ENCODE measurements at regions not wholly inside any gene's neighbourhood (a gene's known extent, or its start where the extent isn't known, plus 50 kb on each side); places are given as distances from the start of the nearest gene placed in this dataset.

DNA sequence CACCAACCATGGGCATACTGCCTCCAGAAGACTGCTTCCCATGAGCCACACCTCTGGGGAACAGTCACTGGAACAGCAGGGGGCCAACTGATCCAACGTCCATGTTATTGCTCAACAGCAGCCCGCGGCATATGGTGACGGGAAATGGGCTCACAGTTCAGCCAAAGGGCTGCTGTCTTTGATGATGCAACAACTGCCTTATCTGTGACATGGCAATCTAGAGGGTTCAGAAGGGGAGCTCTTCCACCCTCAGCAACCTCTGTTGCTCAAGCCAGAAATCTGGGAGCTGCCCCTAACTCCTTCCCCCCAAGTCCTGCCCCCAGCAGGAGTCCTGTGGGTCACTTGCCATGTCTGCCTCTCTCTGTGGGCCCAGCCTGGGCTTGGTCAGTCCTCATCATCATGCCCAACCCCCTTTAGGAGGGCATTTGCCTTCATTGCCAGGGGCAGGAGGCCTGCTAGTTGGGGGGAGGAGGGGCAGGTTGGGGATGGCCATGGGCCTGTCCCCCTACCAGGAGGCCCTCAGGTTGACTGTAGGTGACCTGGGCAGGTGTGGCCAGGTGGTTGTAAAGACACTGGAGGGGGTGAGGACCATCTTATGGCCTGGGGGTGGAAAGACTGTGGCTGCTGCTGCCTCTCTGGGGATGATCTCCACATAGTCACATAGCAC lies 212.9 kb downstream of the CYP26B1 start:
- H3K27me3 Mint-ChIP-seq, result no peaks in the 10 kb centered on the region
- H3K27ac Mint-ChIP-seq, result no peak overlapping the region
- no peak overlapping the region for H3K4me3 Mint-ChIP-seq
- DNase-seq, result no peak
- no peaks in the 10 kb centered on the region for H3K36me3 Mint-ChIP-seq (ENCODE audit: low read depth)
- H3K9me3 Mint-ChIP-seq, result no peaks in the 10 kb centered on the region
- no peaks in the 10 kb centered on the region for H3K4me1 Mint-ChIP-seq (ENCODE audit: low read depth)

DNA sequence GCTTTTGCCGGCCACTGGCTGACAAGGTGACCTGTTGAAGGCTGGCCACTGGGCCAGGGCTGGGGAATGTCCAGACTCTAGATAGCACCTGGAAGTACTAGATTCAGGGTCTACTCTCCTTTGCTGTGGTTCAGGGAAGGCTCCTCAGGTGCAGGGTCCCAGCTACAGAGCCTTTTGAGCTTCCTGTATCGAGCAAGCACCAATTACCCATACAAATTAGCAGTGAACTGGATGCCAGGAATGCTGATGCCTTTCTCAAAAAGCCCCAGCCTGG lies 213.4 kb downstream of the CYP26B1 start:
- Mint-ChIP-seq H3K27me3 (no peaks in the 10 kb centered on the region), H3K4me3 (no peak overlapping the region), H3K9me3 (no peaks in the 10 kb centered on the region), H3K27ac (no peak overlapping the region), H3K36me3 (ENCODE audit: low read depth) (no peaks in the 10 kb centered on the region), H3K4me1 (ENCODE audit: low read depth) (no peaks in the 10 kb centered on the region)
- DNase-seq, result no peak

DNA sequence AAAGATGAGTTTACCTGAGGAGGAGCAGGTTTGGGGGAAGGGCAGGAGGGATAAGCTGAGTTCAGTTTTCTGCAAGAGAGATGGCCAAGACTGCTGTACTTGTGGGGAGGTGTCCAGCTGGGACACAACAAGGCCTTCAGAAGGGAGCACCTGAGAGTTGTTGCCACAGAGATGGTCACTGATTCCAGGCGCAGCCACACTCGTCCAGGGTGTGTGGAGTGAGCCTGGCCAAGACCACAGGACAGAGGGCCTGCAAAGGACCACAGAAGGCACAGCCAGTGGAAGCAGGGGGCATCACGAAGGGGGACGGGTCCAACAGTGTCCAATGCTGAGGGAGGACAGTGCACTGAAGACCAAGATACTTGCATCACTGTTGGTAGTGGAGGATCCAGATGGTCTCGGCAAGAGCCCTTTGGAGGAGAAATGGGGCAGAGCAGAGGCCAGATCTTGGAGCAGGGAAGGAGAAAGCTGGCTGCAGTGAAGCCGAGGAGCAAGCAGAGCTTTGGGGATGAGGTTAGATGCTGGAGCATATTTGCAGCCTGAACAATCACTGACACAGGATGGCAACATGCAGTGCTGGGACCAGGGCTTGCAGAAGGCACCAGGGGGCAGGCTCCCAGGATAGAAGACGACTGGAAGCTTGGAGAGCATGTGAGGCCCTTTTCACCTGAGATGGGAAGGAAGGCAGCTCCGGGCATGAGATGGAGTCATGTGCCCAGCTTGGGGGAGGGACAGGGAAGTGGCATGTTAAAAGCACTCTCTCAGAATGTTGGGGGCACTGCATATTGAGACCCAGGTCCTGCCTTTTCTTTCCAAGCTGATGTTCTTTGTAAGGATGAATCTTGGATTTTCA lies 214.0 kb downstream of the CYP26B1 start:
- Mint-ChIP-seq H3K27ac (no peak overlapping the region), H3K36me3 (ENCODE audit: low read depth) (no peaks in the 10 kb centered on the region), H3K4me3 (no peak overlapping the region), H3K4me1 (ENCODE audit: low read depth) (no peaks in the 10 kb centered on the region), H3K9me3 (no peaks in the 10 kb centered on the region), H3K27me3 (no peaks in the 10 kb centered on the region)
- no peak for DNase-seq

DNA sequence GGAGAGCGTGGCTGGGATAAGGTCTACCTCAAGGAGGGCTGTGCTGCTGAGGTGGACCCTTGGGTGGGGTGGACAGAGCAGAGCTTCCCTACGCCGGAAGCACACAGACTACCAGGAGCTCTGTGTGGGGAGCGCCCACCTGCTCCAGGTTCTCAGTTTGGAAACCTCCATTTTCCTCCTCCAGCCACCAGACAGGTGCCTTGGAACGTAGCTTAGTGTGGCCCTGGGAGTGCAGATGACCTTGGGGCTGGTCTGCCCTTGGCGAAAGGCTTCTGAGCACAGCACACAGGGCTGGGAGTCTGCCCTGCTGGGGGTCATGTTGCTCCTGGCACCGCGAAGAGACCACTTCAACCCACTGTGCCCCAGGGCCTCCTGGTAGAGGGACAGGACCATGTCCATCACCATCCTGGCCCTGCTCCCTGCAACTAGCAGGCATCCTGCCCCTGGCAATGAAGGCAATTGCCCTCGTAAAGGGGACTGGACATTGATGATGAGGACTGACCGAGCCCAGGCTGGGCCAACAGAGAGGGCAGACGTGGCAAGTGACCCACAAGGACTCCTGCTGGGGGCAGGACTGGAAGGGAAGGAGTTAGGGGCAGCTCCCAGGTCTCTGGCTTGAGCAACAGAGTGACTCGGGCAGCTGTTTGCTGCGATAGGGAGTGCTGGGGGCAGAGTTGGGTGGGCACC lies 214.7 kb downstream of the CYP26B1 start:
- H3K27ac Mint-ChIP-seq, result no peak overlapping the region
- no peaks in the 10 kb centered on the region for H3K36me3 Mint-ChIP-seq (ENCODE audit: low read depth)
- no peak overlapping the region for H3K4me3 Mint-ChIP-seq
- no peak for DNase-seq
- H3K9me3 Mint-ChIP-seq, result no peaks in the 10 kb centered on the region
- no peaks in the 10 kb centered on the region for H3K4me1 Mint-ChIP-seq (ENCODE audit: low read depth)
- H3K27me3 Mint-ChIP-seq, result no peaks in the 10 kb centered on the region

DNA sequence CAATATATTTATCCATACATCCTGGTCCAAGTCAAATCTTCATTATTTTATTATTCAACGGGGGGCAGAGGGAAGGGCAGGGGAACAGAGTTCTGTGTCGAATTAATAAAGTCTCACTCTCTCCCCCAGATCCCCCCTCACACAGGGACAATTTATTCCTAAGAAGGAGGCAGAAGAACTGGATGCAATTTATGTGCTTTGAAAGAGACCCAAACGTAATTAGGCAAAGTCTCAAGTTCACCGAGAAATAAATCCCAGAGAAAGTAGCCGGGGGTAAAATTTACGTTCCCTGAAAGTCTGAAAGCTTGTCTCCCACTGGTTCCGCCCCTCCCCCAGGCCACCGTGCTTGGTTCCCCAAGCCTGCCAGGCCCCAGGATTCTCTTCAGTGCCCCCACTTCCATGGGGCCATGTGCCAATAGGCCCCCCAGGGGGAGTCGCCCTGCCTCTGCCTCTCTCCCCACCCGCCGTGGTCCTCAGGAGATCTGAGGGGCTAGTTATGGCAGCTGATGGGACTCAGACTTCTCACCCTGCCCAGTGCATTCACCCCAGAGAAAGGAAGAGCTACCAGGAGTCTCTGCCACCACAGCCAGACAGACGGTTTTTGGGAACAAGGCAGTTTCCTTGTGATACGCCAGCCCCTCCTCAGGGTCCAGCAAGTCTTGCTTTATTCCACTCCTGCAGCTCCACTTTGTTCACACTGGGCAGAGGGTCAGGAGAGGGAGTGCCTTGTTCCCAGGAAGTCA lies 215.5 kb downstream of the CYP26B1 start:
- H3K36me3 Mint-ChIP-seq (ENCODE audit: low read depth), result no peaks in the 10 kb centered on the region
- H3K27ac Mint-ChIP-seq, result no peak overlapping the region
- H3K27me3 Mint-ChIP-seq, result no peaks in the 10 kb centered on the region
- H3K9me3 Mint-ChIP-seq, result no peaks in the 10 kb centered on the region
- no peaks in the 10 kb centered on the region for H3K4me1 Mint-ChIP-seq (ENCODE audit: low read depth)
- no peak for DNase-seq
- no peak overlapping the region for H3K4me3 Mint-ChIP-seq

DNA sequence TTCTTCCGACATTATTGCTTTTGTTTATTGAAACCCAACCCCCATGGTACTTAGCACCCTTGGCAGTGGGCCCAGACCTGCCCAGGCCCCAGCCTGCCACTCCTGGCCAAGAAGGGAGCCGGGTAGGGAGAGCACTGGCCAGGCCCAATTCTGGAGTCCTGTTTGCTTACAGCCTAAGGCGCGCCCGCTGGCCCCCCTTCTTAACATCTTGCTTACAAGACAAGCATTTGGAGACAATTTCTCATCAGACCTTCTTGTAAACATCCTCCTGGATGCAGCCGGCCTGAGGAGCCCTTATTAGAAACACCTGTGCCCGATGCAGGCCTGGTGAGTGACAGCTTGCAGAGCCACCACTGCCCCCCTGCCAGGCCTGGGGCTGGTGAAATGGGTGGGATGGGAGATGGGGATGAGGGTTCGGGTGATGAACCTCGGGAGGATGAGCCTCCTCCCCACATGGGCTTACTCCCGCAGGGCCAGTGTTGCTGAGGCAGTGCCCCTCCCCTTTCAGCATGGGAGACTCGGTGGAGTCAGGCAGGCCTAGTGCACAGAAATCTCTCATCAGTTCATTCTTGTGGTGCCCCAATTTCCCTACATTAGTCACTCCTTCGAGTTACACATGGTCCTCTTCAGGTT lies 217.5 kb downstream of the CYP26B1 start:
- H3K36me3 Mint-ChIP-seq (ENCODE audit: low read depth), result no peaks in the 10 kb centered on the region
- DNase-seq, result no peak
- no peaks in the 10 kb centered on the region for H3K4me1 Mint-ChIP-seq (ENCODE audit: low read depth)
- H3K9me3 Mint-ChIP-seq, result no peaks in the 10 kb centered on the region
- H3K27me3 Mint-ChIP-seq, result no peaks in the 10 kb centered on the region
- no peak overlapping the region for H3K4me3 Mint-ChIP-seq
- H3K27ac Mint-ChIP-seq, result no peak overlapping the region

DNA sequence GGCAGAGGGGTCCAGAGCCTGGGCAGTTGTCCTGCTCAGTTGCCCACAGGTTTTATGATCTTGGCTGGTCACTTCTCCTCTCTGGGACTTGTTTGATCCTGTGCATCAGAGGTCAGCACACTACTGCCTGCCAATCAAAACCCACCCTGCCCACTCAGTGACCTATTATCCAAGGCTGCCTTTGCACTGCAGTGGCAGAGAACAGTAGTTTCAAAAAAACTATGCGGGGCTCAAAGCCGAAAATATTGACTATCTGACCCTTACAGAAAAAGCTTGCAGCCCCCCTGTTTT lies 218.2 kb downstream of the CYP26B1 start:
- Mint-ChIP-seq H3K27me3 (no peaks in the 10 kb centered on the region), H3K27ac (no peak overlapping the region), H3K4me1 (ENCODE audit: low read depth) (no peaks in the 10 kb centered on the region), H3K9me3 (no peaks in the 10 kb centered on the region), H3K36me3 (ENCODE audit: low read depth) (no peaks in the 10 kb centered on the region), H3K4me3 (no peak overlapping the region)
- no peak for DNase-seq

DNA sequence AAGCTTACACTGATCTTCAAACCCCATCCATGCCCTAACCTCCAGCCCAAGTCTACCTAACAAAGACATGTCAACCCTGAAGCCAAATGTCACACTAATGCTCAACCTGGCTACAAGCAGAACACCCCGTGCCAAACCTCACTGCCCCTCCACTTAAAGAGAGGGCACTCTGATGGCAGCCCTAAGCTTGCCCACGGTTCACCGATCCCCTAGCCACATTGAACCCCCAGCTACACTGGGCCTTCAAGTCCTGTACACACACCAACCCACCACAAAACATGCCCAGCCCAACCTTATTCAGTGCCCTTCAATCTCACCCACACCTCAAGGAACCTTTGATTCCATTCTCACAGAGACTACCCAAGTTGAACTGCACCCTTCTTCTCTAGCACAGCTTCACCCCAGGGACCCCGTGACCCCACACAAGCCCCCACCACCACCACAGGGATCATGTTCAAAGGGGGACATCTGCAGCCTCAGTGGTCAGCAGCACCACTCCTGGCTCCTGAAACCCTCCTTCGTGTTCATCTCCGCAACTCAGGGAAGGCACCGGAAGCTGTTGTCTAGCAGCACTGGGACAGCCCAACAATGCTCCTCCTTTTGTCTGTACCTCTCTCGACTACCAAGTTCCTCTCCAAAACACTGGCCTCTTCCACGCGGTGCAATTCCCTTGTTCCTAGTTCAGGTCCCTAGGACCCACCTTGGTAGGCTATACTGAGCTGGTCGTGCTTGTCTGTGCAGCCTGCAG lies 218.8 kb downstream of the CYP26B1 start:
- Mint-ChIP-seq H3K4me3 (no peak overlapping the region), H3K27me3 (no peaks in the 10 kb centered on the region), H3K27ac (no peak overlapping the region), H3K9me3 (no peaks in the 10 kb centered on the region), H3K4me1 (ENCODE audit: low read depth) (no peaks in the 10 kb centered on the region), H3K36me3 (ENCODE audit: low read depth) (no peaks in the 10 kb centered on the region)
- no peak for DNase-seq

DNA sequence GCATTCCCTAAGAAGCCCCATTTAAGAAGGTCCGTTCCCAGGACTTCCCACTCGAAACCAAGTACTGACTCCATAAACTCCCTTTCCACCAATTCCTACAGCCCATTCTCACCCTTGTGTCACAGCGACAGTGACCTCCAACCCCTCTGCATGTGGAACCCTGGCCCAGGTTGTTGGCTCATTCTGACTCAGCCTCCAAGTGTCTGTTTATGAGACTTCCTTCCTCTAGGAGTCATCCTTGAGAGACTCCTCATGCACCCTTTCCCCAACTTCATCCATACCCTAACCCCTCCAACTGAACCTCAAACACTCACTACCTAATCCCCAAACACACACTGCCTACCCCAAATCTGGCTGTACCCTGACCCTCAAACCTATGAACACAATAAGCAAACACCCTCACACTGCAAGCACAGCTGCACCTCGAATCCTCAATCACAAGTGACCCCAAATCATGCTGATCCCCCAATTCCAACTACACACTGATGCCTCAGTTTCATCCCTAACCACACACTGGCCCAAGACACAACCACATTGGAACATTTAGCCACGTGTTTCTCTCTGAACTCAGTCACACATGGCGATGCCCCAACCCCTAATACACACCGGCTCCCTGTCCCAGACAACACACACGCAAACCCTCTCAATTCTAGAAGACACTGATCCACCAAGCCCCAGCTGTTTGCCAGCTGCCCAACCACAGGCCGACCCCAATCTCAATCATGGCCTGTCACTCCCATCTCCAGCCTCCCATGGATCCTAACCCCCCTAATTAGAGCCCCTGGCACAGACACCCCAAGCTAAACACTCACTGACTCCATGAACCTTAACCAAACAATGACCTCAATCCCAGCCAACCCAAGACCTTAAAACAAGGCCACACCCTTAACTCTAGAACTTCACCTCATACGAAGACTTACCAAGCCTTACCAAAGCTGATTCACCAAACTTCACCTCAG lies 219.6 kb downstream of the CYP26B1 start:
- Mint-ChIP-seq H3K4me1 (ENCODE audit: low read depth) (no peaks in the 10 kb centered on the region), H3K9me3 (no peaks in the 10 kb centered on the region), H3K4me3 (no peak overlapping the region), H3K36me3 (ENCODE audit: low read depth) (no peaks in the 10 kb centered on the region), H3K27me3 (no peaks in the 10 kb centered on the region), H3K27ac (no peak overlapping the region)
- DNase-seq, result no peak

DNA sequence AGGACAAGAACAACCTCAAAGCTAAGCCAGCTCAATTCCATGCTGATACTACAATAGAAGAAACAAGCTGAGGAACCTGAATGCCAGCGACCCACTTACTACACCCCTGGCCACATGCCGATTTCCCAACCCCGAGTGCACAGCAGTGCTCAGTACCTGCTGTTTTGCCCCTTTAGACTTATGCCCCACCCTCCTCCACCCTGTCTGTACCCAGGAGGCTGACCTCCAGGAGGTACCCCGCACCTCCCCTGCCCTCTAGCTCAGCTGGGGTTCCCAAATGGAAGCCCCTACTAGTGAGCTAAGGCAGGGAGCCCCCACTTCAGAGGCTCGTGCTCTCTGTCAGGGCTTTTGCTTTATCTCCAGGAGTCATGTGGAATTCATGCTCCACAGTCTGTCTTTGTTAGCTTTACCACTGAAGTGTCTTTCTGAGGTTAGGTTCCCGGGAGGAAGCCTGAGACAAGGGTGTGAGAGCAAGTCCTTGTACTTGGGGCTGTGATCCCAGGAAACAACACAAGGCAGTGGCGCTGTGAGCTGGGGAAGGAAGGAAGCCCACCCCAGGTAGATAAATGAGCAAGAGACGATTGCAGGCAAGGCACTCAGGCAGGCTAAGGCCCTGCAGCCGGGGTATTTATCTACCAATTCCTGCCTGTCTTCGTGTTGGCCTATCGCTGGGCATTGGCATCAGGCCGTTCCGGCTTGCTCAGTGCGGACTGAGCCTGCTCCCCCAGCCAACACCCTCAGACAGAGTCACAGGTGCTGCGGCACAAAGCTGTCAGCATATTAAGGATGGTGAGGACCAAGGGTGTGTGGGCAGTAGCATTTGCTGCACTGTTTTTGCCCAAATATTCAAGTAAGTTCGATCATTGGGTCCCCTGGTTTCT lies 220.5 kb downstream of the CYP26B1 start:
- no peaks in the 10 kb centered on the region for H3K4me1 Mint-ChIP-seq (ENCODE audit: low read depth)
- H3K9me3 Mint-ChIP-seq, result no peaks in the 10 kb centered on the region
- no peaks in the 10 kb centered on the region for H3K27me3 Mint-ChIP-seq
- no peak for DNase-seq
- H3K27ac Mint-ChIP-seq, result no peak overlapping the region
- H3K4me3 Mint-ChIP-seq, result no peak overlapping the region
- no peaks in the 10 kb centered on the region for H3K36me3 Mint-ChIP-seq (ENCODE audit: low read depth)

DNA sequence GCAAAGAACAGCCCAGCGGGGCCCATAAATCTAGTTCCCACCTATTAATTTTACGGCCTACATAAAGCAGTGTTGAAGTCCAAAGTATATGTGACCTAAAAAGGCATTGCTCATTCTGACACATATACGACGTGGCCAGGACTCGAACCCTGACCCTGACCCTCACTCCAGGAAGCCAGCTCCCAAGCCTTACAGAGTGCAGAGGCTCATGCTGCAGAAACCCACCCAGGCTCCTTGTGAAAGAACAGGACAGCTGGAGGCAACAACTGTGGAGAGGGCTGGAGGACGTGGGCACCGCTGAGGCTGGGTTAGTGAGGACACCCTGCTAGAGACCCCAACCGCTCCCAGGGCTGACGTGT lies 221.6 kb downstream of the CYP26B1 start:
- H3K27ac Mint-ChIP-seq, result no peak overlapping the region
- H3K4me3 Mint-ChIP-seq, result no peak overlapping the region
- DNase-seq, result no peak
- H3K36me3 Mint-ChIP-seq (ENCODE audit: low read depth), result no peaks in the 10 kb centered on the region
- H3K9me3 Mint-ChIP-seq, result no peaks in the 10 kb centered on the region
- no peaks in the 10 kb centered on the region for H3K27me3 Mint-ChIP-seq
- H3K4me1 Mint-ChIP-seq (ENCODE audit: low read depth), result no peaks in the 10 kb centered on the region

DNA sequence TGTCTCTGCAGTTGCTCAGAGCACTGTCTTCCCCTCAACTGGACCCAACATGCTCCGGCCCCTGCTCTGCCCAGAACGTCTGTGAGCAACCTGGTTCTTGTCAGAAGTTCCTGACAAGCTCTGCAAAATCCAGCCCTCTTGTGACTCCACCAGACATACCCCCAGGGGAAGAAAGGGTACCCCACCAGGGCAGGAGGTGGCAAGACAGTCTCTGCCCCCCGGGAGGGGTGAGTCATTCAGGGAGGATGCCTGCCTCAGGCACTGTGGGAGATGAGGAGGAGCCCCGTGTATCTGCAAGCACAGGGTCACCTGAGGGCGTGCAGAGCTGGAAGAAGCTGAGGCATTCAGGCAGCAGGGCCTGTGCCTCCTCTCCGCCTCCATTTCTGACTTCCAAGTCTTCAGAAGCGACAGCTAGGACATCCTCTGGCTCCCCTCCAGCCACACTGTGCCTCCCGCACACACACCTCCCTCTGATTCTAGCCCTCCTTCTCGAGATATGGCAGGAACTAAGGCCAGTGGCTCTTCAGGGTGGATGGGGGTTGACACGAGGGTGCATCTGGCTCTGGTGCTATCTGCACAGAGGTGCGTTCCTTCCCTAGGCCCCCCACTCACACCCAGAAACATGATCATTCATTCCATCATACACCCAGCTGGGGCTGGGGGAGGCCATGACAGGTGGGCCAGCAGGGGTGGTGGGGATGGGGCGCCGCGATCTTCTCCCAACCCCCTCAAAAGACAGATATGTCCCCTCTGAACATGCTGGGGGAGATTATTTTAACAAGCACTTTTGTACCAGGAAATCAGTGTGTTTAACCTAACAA lies 222.2 kb downstream of the CYP26B1 start:
- no peak for DNase-seq

More for the DNA sequence above, 222.2 kb downstream of the CYP26B1 start:
- no peaks in the 10 kb centered on the region for H3K36me3 Mint-ChIP-seq (ENCODE audit: low read depth)
- H3K4me3 Mint-ChIP-seq, result no peak overlapping the region
- H3K9me3 Mint-ChIP-seq, result no peaks in the 10 kb centered on the region
- no peaks in the 10 kb centered on the region for H3K27me3 Mint-ChIP-seq
- no peaks in the 10 kb centered on the region for H3K4me1 Mint-ChIP-seq (ENCODE audit: low read depth)
- no peak overlapping the region for H3K27ac Mint-ChIP-seq
